SU-DHL-6 (cell line): ENCODE measurements at regions not wholly inside any gene's neighbourhood (a gene's known extent, or its start where the extent isn't known, plus 50 kb on each side); places are given as distances from the start of the nearest gene placed in this dataset.

Source experiments
- EZH2phosphoT487 ChIP-seq: fragments of 200-600 bp; sonication (generic), shearing (Covaris generic); conservative IDR thresholded peaks from 2 replicates; pipeline ENCODE4 v1.6.1; 2018; ENCODE audit warnings: mild to moderate bottlenecking, antibody characterized with exemption, low read length, moderate library complexity, mixed read lengths
- TF ChIP-seq, protein P1 (sequence below): fragments of 200-600 bp; sonication (generic); IDR thresholded peaks from one replicate; pipeline ENCODE4 v1.5.1; 2017; ENCODE audit warnings: antibody characterized with exemption, mild to moderate bottlenecking, low read length, moderate library complexity; ENCODE audit not compliant: insufficient read depth, poor library complexity, severe bottlenecking

DNA sequence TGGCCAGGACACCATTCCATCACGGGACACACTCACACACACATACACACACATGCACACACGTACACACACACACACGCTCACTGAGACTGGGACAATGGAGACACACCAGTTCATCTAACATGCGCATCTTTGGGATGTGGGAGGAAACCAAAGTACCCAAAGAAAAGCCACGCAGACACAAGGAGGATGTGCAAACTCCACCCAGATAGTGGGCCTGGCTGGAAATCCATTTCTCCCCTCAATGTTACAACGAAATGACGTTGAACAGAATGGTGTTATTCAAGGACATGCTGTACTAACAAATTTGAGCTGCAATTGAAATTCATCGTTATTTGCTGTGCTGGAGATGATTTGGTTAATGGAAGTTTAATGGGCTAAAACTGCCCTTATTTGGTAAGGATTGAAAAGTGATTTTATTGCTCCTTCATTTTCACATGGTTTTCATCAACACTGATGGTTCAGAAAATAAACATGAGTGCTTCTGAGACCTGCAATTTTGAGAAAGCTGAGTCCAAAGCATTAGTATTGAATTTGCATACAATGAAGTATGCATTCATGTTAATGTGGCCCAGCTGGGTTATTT is 110.0 kb downstream of the KCNE4 start:
- TF ChIP-seq, protein P1, sequence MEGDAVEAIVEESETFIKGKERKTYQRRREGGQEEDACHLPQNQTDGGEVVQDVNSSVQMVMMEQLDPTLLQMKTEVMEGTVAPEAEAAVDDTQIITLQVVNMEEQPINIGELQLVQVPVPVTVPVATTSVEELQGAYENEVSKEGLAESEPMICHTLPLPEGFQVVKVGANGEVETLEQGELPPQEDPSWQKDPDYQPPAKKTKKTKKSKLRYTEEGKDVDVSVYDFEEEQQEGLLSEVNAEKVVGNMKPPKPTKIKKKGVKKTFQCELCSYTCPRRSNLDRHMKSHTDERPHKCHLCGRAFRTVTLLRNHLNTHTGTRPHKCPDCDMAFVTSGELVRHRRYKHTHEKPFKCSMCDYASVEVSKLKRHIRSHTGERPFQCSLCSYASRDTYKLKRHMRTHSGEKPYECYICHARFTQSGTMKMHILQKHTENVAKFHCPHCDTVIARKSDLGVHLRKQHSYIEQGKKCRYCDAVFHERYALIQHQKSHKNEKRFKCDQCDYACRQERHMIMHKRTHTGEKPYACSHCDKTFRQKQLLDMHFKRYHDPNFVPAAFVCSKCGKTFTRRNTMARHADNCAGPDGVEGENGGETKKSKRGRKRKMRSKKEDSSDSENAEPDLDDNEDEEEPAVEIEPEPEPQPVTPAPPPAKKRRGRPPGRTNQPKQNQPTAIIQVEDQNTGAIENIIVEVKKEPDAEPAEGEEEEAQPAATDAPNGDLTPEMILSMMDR, result no peak
- TF ChIP-seq EZH2phosphoT487, result no peak
